ENCODE measurements at regions not wholly inside any gene's neighbourhood (a gene's known extent, or its start where the extent isn't known, plus 50 kb on each side); places are given as distances from the start of the nearest gene placed in this dataset.
"Not testable (repeated sequence)": the region's sequence is repeated elsewhere in the genome, so short reads cannot be mapped to it uniquely, and the experiment has no call there.

- not testable (repeated sequence) for DNase-seq
Measured at GRCh38 chr15:89031637-89032285, 56.5 kb upstream of the ABHD2 start.

DNA sequence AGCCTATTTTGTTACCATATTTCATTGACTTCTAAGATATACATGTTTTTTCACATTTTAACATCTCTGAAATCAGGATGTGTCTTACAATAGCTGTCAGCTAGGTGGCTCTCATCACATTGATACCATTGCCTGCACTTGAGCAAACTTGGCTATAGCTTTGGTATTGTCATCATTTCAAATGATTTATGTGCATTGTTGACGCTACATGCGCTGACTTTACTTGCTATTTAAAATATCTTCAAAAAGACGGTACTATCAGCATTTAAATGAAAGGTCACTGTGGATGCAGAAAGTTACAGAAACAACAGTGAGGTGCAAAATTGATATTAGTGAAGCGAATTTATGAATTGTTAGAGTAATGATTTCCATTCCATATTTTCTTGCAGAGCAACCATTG is 54.0 kb upstream of the ABHD2 start:
- DNase-seq: no peak

GRCh38 chr15:89035150-89035549 is 53.1 kb upstream of the ABHD2 start:
- no peak for DNase-seq

DNA sequence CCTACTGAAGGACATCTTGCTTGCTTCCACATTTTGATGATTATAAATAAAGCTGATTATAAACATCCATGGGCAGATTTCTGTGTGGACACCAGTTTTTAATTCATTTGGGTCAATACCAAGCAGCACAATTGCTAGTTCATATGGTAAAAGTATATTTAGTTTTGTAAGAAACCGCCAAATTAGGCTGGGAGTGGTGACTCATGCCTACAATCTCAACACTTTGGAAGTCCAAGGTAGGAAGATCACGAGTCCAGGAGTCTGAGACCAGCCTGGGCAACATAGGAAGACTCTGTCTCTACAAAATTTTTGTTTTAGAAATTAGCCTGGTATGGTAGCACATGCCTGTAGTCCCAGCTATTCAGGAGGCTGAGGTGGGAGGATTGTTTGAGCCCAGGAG is 52.6 kb upstream of the ABHD2 start:
- no peak for DNase-seq

DNA sequence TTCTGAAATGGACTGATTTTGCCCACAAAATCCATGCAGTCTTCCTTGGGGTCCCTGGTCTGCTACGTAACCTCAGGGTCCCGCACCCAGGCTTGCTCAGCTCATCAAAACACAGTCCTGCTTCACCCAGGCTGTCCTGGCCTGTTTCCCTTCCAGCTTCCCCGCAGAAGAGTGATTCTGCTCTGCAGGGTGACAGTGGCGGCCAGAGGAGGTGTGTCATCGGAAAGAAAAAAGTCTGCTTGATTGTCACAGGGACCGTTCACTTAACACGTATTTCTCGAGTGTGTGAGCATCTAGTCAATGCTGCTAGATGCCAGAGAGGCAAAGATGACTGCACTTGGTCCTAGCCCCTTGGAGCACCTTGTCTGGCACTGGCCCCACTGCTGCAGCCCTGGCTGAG is 50.1 kb upstream of the ABHD2 start:
- DNase-seq: no peak

Measured in NCI-H1694 treated with DMSO at 0.1 percent for 48 hours (cell line).